Vagina (tissue), 2 donors: ENCODE measurements at regions not wholly inside any gene's neighbourhood (a gene's known extent, or its start where the extent isn't known, plus 50 kb on each side); places are given as distances from the start of the nearest gene placed in this dataset.

Experiments
- DNase-seq, 2 donors: peaks; one replicate each; pipeline ENCODE4 v3.0.0-alpha.2; 2017; ENCODE audit errors: extremely low spot score in 2 of 2
- H3K27ac ChIP-seq: fragments of 200-600 bp; sonication (generic); one replicate; pipeline ENCODE4 v1.5.1; 2019
- H3K27me3 ChIP-seq: fragments of 200-600 bp; sonication (generic); one replicate; pipeline ENCODE4 v1.5.1; 2019
- H3K36me3 ChIP-seq, 2 donors: fragments of 200-600 bp; sonication (generic); one replicate each; pipeline ENCODE4 v1.5.1; 2017 to 2019
- H3K4me1 ChIP-seq: fragments of 200-600 bp; sonication (generic); one replicate; pipeline ENCODE4 v1.5.1; 2019
- H3K4me3 ChIP-seq, 2 donors: fragments of 200-600 bp; sonication (generic); 1 replicate in 1 of 2; 2 replicates in 1 of 2; pipeline ENCODE4 v1.5.1; 2016 to 2019
- H3K9me3 ChIP-seq: fragments of 200-600 bp; sonication (generic); one replicate; pipeline ENCODE4 v1.5.1; 2019
- CTCF ChIP-seq, 3 experiments: fragments of 450-650 bp in 2 of 3; fragments of 200-600 bp in 1 of 3; sonication (generic) in 1 of 3; IDR thresholded peaks; one replicate each; pipeline ENCODE4 v1.5.1; 2017 to 2019; ENCODE audit warnings: antibody characterized with exemption in 3 of 3, mild to moderate bottlenecking in 2 of 3, moderate library complexity in 2 of 3
- POLR2A ChIP-seq, 2 donors: fragments of 450-650 bp; IDR thresholded peaks; one replicate each; pipeline ENCODE4 v1.6.1; 2017; ENCODE audit warnings: antibody characterized with exemption in 2 of 2, mild to moderate bottlenecking in 2 of 2, moderate library complexity in 2 of 2
- POLR2AphosphoS5 ChIP-seq, 2 donors: sonication (generic); formaldehyde crosslinking; IDR thresholded peaks; one replicate each; pipeline ENCODE4 v1.9.0; 2017; ENCODE audit warnings: antibody characterized with exemption in 2 of 2, mild to moderate bottlenecking in 2 of 2, low read depth in 1 of 2; ENCODE audit not compliant: insufficient read depth in 1 of 2
- intact Hi-C: fragments of 100-400 bp; cut with DNase I; formaldehyde crosslinking; loops from one replicate; pipeline ENCODE4 v1.15.1; 2023

- intact Hi-C loops: no loop called here
- H3K9me3 ChIP-seq: no peaks in the 10 kb centered on the region
- no peak for TF ChIP-seq CTCF (IDR thresholded peaks at IDR 0.05)
- TF ChIP-seq POLR2A (IDR thresholded peaks at IDR 0.05): no peak
- no peak for TF ChIP-seq POLR2AphosphoS5 (IDR thresholded peaks at IDR 0.05; ENCODE audit: insufficient read depth in 1 of 2, low read depth in 1 of 2)
- no peaks in the 10 kb centered on the region for H3K27me3 ChIP-seq
- no peaks in the 10 kb centered on the region for H3K36me3 ChIP-seq
- H3K4me3 ChIP-seq: no peak overlapping the region
- H3K4me1 ChIP-seq: no peaks in the 10 kb centered on the region
- H3K27ac ChIP-seq: no peak overlapping the region
- no peak for DNase-seq
Observed at GRCh38 chr6:97630604-97631003, 347.6 kb upstream of the MMS22L start.

DNA sequence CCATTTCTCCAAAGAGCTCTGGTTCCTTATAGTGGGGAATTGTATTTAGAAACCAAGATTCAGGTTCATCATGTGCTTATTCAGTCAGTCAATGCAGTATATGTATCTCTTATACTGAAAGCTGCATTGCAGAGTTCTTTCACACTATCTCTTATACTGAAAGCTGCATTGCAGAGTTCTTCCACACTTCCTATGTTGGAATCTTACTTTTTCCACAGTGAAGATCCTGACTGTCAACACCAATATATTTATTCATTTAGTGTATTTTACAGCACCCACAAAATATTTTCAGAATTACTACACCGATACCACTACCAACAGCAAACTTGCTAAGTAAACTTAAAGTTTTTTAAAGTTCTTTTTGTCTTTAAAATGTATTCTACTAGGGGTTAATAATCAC lies 349.3 kb upstream of the MMS22L start:
- DNase-seq: no peak
- Histone ChIP-seq H3K36me3 (no peaks in the 10 kb centered on the region), H3K27me3 (no peaks in the 10 kb centered on the region), H3K4me1 (no peaks in the 10 kb centered on the region), H3K4me3 (no peak overlapping the region), H3K27ac (no peak overlapping the region), H3K9me3 (no peaks in the 10 kb centered on the region)
- no peak for TF ChIP-seq POLR2A (IDR thresholded peaks at IDR 0.05)
- no peak for TF ChIP-seq POLR2AphosphoS5 (IDR thresholded peaks at IDR 0.05; ENCODE audit: insufficient read depth in 1 of 2, low read depth in 1 of 2)
- no peak for TF ChIP-seq CTCF (IDR thresholded peaks at IDR 0.05)
- intact Hi-C loops: no loop called here

- no peak for TF ChIP-seq POLR2A (IDR thresholded peaks at IDR 0.05)
- TF ChIP-seq POLR2AphosphoS5 (IDR thresholded peaks at IDR 0.05; ENCODE audit: insufficient read depth in 1 of 2, low read depth in 1 of 2): no peak
- no peak for TF ChIP-seq CTCF (IDR thresholded peaks at IDR 0.05)
- H3K27ac ChIP-seq: no peak overlapping the region
- DNase-seq: no peak
- intact Hi-C loops: no loop called here
- no peak overlapping the region for H3K4me3 ChIP-seq
- H3K9me3 ChIP-seq: no peaks in the 10 kb centered on the region
- H3K27me3 ChIP-seq: no peaks in the 10 kb centered on the region
- H3K4me1 ChIP-seq: no peaks in the 10 kb centered on the region
- no peaks in the 10 kb centered on the region for H3K36me3 ChIP-seq
Observed at GRCh38 chr6:97639702-97640101, 356.7 kb upstream of the MMS22L start.

GRCh38 chr6:97644353-97644752 lies 361.3 kb upstream of the MMS22L start:
- H3K36me3 ChIP-seq: no peaks in the 10 kb centered on the region
- DNase-seq: no peak
- no peak overlapping the region for H3K4me3 ChIP-seq
- H3K27ac ChIP-seq: no peak overlapping the region
- no peaks in the 10 kb centered on the region for H3K9me3 ChIP-seq
- TF ChIP-seq CTCF (IDR thresholded peaks at IDR 0.05) (no peak), POLR2AphosphoS5 (IDR thresholded peaks at IDR 0.05; ENCODE audit: insufficient read depth in 1 of 2, low read depth in 1 of 2) (no peak), POLR2A (IDR thresholded peaks at IDR 0.05) (no peak)
- intact Hi-C loops: no loop called here
- H3K4me1 ChIP-seq: no peaks in the 10 kb centered on the region
- no peaks in the 10 kb centered on the region for H3K27me3 ChIP-seq

DNA sequence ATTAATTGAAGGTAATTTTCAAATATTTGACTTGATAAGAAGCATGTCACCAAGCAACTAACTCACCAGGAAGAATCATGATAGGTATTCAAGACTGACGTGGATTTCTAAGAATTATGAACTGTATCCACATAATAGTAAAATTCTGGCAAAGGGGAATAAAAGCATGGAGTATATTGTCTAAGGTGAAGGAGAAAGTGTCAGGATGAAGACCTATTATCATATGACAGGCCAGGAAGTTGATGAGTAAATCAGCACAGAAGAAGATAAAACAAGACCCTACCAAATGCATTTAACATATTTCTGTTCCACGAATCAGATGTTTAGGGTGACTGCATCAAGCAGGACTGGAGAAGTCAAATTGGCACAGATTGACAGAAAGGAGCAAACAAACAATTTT lies 362.7 kb upstream of the MMS22L start:
- no peaks in the 10 kb centered on the region for H3K4me1 ChIP-seq
- DNase-seq: no peak
- intact Hi-C loops: no loop called here
- TF ChIP-seq CTCF (IDR thresholded peaks at IDR 0.05): no peak
- TF ChIP-seq POLR2AphosphoS5 (IDR thresholded peaks at IDR 0.05; ENCODE audit: insufficient read depth in 1 of 2, low read depth in 1 of 2): no peak
- TF ChIP-seq POLR2A (IDR thresholded peaks at IDR 0.05): no peak
- no peak overlapping the region for H3K27ac ChIP-seq
- H3K9me3 ChIP-seq: no peaks in the 10 kb centered on the region
- H3K4me3 ChIP-seq: no peak overlapping the region
- no peaks in the 10 kb centered on the region for H3K27me3 ChIP-seq
- no peaks in the 10 kb centered on the region for H3K36me3 ChIP-seq
